Fibroblast of lung (primary cell): ENCODE measurements at regions not wholly inside any gene's neighbourhood (a gene's known extent, or its start where the extent isn't known, plus 50 kb on each side); places are given as distances from the start of the nearest gene placed in this dataset.
"Not testable (repeated sequence)": the region's sequence is repeated elsewhere in the genome, so short reads cannot be mapped to it uniquely, and the experiment has no call there.

Experiments used
- DNase-seq, 2 donors: peaks; one replicate each; pipeline versions ENCODE4 v3.0.0 to v3.0.0-alpha.2; 2010; ENCODE audit warnings: low read depth in 2 of 2
- H2AFZ ChIP-seq: 2 replicates; pipeline ENCODE4 v1.5.1; 2012; ENCODE audit warnings: low read length, control low read depth, inconsistent platforms
- H3K27ac ChIP-seq: 2 replicates; pipeline ENCODE4 v1.5.1; 2011; ENCODE audit warnings: low read length, control low read depth; ENCODE audit not compliant: insufficient read depth
- H3K27me3 ChIP-seq: 2 replicates; pipeline ENCODE4 v1.5.1; 2011; ENCODE audit warnings: mild to moderate bottlenecking, low read length; ENCODE audit not compliant: control insufficient read depth, insufficient read depth
- H3K36me3 ChIP-seq: 2 replicates; pipeline ENCODE4 v1.5.1; 2011; ENCODE audit warnings: low read length; ENCODE audit not compliant: control insufficient read depth, insufficient read depth
- H3K4me1 ChIP-seq: 2 replicates; pipeline ENCODE4 v1.5.1; 2011; ENCODE audit warnings: low read length; ENCODE audit not compliant: control insufficient read depth, insufficient read depth; ENCODE audit errors: extremely low read depth
- H3K4me2 ChIP-seq: 2 replicates; pipeline ENCODE4 v1.5.1; 2011; ENCODE audit warnings: low read length, control low read depth; ENCODE audit not compliant: insufficient read depth; ENCODE audit errors: extremely low read depth
- H3K4me3 ChIP-seq, 4 experiments: fragments of 200-600 bp in 1 of 4; sonication (generic) in 1 of 4; replicated peaks in 1 of 4; 2 replicates each; pipeline ENCODE4 v1.5.1; 2011 to 2016; ENCODE audit warnings: low read length in 4 of 4, low read depth in 3 of 4, mild to moderate bottlenecking in 3 of 4, control low read depth in 2 of 4, inconsistent platforms in 1 of 4, mixed read lengths in 1 of 4; ENCODE audit not compliant: insufficient read depth in 1 of 4; ENCODE audit errors: control extremely low read depth in 1 of 4
- H3K79me2 ChIP-seq: 2 replicates; pipeline ENCODE4 v1.5.1; 2012; ENCODE audit warnings: mild to moderate bottlenecking, low read length, inconsistent platforms; ENCODE audit not compliant: control insufficient read depth, insufficient read depth
- H3K9ac ChIP-seq: 2 replicates; pipeline ENCODE4 v1.5.1; 2011; ENCODE audit warnings: mild to moderate bottlenecking, low read length, control low read depth; ENCODE audit not compliant: insufficient read depth
- H3K9me3 ChIP-seq: 2 replicates; pipeline ENCODE4 v1.5.1; 2012; ENCODE audit warnings: low read depth, low read length; ENCODE audit not compliant: control insufficient read depth, insufficient read depth
- H4K20me1 ChIP-seq: 2 replicates; pipeline ENCODE4 v1.5.1; 2011; ENCODE audit warnings: low read length; ENCODE audit not compliant: control insufficient read depth, insufficient read depth; ENCODE audit errors: extremely low read depth
- CTCF ChIP-seq, 2 donors: IDR thresholded peaks in 1 of 2; conservative IDR thresholded peaks in 1 of 2; 1 replicate in 1 of 2; 2 replicates in 1 of 2; pipeline ENCODE4 v1.5.1; 2011 to 2012; ENCODE audit warnings: low read length in 2 of 2, control low read depth in 1 of 2, inconsistent platforms in 1 of 2, low read depth in 1 of 2, mild to moderate bottlenecking in 1 of 2
- EZH2 ChIP-seq: IDR thresholded peaks from 2 replicates; pipeline ENCODE4 v1.5.1; 2012; ENCODE audit warnings: low read length, control low read depth, mild to moderate bottlenecking; ENCODE audit errors: missing control alignments

GRCh38 chr7:93026425-93026824 is 91.4 kb downstream of the SAMD9 start:
- no peak for DNase-seq
- no peak for TF ChIP-seq EZH2
- no peak for TF ChIP-seq CTCF (conservative IDR thresholded peaks at IDR 0.05 in 1 of 2, IDR thresholded peaks at IDR 0.05 in 1 of 2; ENCODE audit: low read depth in 1 of 2, low read length in 2 of 2)
- Histone ChIP-seq H3K4me1 (no peaks in the 10 kb centered on the region), H3K36me3 (no peaks in the 10 kb centered on the region), H2AFZ (no peak overlapping the region), H3K9me3 (no peaks in the 10 kb centered on the region), H3K9ac (no peak overlapping the region), H3K27me3 (no peaks in the 10 kb centered on the region), H3K27ac (no peak overlapping the region), H3K4me3 (no peak overlapping the region), H3K4me2 (no peak overlapping the region), H3K79me2 (no peaks in the 10 kb centered on the region), H4K20me1 (no peaks in the 10 kb centered on the region)

- TF ChIP-seq CTCF (conservative IDR thresholded peaks at IDR 0.05 in 1 of 2, IDR thresholded peaks at IDR 0.05 in 1 of 2; ENCODE audit: low read depth in 1 of 2, low read length in 2 of 2) (no peak), EZH2 (no peak)
- no peaks in the 10 kb centered on the region for H3K36me3 ChIP-seq
- no peak overlapping the region for H3K4me2 ChIP-seq
- no peak overlapping the region for H2AFZ ChIP-seq
- no peaks in the 10 kb centered on the region for H3K79me2 ChIP-seq
- H3K4me3 ChIP-seq: no peak overlapping the region
- no peaks in the 10 kb centered on the region for H3K27me3 ChIP-seq
- H3K9me3 ChIP-seq: no peaks in the 10 kb centered on the region
- DNase-seq: no peak
- no peak overlapping the region for H3K27ac ChIP-seq
- no peaks in the 10 kb centered on the region for H3K4me1 ChIP-seq
- no peak overlapping the region for H3K9ac ChIP-seq
- H4K20me1 ChIP-seq: no peaks in the 10 kb centered on the region
These were observed 92.4 kb downstream of the SAMD9 start for GRCh38 chr7:93025389-93025788.

- H4K20me1 ChIP-seq, H2AFZ ChIP-seq, DNase-seq, H3K9me3 ChIP-seq, H3K27ac ChIP-seq, H3K27me3 ChIP-seq, H3K4me1 ChIP-seq, H3K36me3 ChIP-seq, H3K4me2 ChIP-seq, H3K4me3 ChIP-seq, H3K9ac ChIP-seq, H3K79me2 ChIP-seq: not testable (repeated sequence)
These were observed 94.8 kb downstream of the SAMD9 start for GRCh38 chr7:93022931-93023478.
